HG02588 (cell line): ENCODE measurements at regions not wholly inside any gene's neighbourhood (a gene's known extent, or its start where the extent isn't known, plus 50 kb on each side); places are given as distances from the start of the nearest gene placed in this dataset.
A peak's percentile ranks its signal among the peaks of the same experiment; 100 is the strongest.
"Not testable (repeated sequence)": the region's sequence is repeated elsewhere in the genome, so short reads cannot be mapped to it uniquely, and the experiment has no call there.

ENCODE experiments used
- ATAC-seq: cut with Tn5 transposase; IDR thresholded peaks from one replicate; pipeline ENCODE4 v1.9.1; 2021; ENCODE audit warnings: mild to moderate bottlenecking, moderate library complexity; ENCODE audit not compliant: unreplicated experiment

DNA sequence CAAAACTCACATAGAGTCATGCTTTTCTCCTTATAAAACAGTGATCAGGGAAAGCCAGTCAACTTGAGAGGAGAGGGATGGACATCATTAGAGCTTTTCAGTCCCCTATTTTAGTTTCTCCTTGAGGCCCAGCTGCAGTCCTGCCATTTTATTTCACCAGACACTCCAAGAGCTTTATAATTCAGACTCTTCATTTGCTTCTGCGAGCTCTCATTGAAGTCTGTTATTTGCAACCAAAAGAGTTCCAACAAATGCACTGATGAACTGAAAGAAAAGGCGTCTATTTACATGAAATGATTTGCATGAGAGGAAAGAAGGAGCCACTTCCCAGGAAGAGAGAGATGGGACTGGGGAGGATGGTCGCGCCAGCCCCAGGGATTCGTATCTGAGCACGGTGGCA, 86.8 kb downstream of the NDUFA12 start:
- ATAC-seq = no peak

DNA sequence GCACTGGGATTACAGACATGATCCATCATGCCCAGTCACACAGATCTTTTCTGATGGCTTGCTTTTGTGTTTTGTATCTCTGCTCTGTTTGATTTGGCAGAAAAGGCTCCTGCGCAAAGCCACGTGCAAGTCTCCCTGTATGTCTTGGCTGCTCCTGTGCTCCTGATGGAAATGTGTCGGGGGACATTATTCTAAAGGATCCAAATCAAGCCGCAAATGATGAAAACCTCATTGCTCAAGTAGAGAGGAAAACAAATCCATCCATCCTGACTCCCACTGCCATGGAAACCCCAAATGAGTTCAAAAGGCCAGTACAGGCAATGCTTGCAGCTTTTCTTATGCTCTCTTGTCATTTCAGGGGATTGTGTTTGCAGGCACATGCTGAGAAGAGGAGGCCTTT, 93.8 kb downstream of the NDUFA12 start:
- no peak for ATAC-seq

DNA sequence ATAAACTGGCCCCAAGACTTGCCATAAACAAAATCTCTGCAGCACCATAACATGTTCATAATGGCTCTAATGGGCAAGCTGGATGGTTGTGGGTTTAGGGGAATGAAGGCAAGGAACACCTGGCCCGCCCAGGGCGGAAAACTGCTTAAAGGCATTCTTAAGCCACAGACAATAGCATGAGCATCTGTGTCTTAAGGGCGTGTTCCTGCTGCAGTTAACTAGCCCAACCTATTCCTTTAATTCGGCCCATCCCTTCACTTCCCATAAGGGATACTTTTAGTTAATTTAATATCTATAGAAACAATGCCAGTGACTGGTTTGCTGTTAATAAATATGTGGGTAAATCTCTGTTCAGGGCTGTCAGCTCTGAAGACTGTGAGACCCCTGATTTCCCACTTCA, 97.7 kb downstream of the NDUFA12 start:
- not testable (repeated sequence) for ATAC-seq

DNA sequence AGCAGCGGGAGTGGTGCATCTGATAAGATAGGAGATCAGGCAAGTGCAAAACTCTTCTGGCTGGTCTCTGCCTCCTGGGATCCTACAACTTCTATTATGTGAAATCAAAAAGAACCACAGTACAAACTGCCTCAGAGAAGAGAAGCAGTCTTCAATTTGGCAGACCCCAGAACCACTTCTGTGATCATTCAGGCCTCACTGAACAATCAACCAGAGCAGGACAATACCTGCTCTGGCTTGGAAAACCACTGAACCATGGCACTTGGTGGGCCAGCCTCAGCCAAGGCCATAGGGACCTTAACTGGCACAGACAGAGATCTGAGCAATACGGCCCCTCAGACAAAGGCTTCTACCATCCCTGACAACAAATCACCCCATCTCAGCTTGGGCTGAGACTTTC, 103.0 kb downstream of the NDUFA12 start:
- no peak for ATAC-seq

DNA sequence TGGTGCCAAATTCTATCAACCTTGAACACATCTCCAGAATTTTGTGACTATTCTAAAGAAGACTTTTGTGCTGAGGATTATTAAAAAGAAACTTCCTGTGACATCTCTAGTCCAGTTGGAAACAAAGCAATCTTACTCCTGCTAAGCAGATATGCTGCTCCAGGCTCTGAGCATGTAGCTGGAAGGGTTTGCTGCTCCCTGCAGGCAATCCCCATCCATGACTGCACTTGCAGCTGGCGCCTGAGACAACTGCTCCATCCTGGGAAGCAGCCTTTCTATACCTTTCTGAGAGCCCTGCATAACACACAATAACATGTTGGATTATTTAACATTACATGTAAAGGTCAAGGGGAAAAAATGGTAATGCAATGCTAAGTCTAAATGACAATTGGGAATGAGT, 105.1 kb downstream of the NDUFA12 start:
- no peak for ATAC-seq

DNA sequence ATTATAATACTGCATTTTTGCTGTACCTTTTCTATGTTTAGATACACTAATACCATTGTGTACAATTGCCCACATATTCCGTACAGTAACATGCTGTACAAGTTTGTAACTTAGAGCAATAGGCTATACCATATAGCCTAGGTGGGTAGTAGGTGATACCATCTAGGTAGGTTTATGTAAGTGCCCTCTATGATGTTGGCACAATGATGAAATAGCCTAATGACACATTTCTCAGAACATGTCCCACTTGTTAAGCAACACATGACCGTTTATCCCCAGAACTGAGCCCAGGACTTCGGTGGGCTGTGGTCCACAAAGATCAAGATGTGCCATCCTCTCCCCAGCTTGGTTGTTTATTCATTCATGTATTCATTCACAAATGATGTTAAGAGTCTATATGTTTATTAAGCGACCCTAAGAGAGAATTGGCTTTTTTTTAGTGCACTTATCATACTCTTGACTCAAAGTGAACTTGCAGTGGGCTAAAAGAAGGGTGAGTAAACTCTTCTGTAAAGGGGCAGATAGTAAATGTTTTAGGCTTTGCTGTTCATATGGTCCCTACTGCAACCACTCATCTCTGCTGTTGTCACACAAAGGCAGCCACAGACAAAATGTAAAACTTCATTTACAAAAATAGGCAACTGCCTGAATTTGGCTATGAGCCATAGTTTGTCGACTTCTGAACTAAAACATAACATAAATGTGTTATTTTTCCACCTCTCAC, 110.8 kb downstream of the NDUFA12 start:
- no peak for ATAC-seq

DNA sequence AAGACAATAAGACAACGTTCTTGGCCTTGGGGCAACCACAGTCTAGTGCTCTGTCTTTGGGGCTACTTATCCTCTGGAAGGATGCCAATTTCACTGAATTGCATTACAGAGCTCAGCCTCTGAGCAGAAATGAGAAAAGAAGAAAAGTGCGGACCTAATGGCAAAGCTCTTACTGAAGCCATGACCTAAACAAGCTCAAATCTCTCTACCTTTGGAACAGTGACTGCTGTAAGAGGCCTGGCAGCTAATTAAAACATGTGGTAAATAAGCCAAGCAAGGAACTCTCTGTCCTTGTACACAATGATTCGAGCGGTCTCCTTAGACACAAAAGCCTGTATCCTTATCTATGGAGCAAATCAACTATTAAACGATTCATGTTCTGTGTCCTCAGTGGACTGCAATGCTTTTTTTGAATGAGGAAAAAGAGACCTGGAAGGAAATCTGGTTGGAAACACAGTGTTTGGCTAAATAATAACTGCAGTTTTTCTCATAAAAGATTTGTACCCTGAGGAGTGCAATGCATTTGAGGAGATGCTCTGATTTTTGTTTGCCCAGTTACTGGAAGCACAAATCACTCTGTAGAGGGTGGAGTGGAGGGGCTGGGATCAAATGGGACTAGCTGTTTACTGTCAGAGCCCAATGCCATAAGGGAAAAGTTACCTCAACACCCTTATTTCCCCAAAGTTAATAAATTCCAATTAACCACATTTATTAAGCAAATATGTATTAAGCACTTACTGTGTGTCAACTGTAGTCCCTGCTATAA, 113.9 kb downstream of the NDUFA12 start:
- no peak for ATAC-seq

DNA sequence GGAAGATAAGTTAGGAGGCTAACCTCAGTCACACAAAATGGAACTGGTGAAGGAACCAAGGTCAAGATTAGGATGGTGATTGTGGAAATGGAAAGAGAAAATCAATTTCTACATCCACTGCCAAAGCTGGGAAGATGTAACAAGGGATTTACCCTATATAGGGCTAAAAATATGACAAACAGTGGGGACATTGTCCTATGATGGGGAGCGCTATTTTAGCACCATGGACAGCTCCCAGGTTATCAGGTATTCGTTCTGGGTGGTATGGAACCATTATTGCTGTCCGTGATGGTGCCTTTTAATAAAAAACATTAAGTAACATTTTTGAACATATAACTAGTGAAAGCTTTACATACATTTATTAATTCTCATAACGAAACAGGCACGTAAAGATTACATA, 124.0 kb downstream of the NDUFA12 start:
- ATAC-seq = no peak

DNA sequence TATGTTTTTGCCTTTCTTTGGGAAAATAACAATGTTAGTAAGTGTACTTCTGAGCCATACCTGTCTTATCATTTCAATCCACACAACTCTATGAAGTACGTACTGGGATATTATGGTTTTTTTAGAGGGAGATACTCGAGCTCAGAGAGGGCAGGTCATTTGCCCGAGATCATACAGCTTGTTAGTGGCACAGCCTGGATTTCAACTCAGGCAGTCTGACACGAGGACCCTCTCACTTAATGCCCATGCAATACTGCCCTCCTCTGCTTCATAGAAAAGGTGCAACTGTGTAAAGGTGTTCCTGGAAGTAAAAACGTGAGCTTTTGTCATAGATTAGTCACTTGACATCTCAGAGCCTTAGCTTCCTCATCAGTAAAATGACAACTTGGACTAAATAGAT, 128.0 kb downstream of the NDUFA12 start:
- ATAC-seq = no peak

DNA sequence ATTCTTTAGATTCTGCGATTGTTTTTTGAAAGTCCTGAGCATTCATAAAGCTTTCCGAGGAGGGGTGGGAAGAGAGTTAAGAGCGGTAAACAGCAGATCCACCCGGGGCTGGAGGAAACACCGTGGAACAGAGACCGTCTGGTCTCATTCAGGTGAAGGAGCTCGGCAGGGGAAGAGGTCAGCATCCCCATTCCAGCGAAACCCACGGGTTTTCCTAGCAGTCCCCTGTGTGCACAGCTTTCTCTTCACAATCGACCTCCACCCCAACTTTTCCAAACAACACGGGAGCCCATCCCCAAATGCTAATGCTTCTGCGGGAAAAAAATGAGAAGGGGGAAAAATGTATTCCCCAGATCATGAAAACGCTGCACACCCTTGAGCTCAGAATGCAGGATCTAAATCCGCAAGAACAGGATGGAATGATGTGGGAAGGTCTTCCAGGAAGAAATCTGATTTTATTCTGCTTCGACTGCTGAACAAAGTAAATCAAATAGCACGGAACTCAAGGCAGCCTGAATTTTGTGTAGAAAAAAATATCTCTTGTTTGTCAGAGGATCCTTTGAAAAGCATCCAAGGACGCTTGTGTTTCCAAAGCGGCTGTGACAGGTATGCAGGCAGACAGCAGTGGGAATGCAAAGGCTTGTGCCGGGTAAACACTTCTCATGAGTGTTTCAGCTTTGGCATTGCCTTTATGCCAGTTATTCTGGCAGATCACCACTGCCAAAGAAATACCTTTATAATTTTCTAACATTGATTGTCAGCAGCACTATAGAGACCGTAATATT, 128.8 kb downstream of the NDUFA12 start:
- ATAC-seq = no peak

DNA sequence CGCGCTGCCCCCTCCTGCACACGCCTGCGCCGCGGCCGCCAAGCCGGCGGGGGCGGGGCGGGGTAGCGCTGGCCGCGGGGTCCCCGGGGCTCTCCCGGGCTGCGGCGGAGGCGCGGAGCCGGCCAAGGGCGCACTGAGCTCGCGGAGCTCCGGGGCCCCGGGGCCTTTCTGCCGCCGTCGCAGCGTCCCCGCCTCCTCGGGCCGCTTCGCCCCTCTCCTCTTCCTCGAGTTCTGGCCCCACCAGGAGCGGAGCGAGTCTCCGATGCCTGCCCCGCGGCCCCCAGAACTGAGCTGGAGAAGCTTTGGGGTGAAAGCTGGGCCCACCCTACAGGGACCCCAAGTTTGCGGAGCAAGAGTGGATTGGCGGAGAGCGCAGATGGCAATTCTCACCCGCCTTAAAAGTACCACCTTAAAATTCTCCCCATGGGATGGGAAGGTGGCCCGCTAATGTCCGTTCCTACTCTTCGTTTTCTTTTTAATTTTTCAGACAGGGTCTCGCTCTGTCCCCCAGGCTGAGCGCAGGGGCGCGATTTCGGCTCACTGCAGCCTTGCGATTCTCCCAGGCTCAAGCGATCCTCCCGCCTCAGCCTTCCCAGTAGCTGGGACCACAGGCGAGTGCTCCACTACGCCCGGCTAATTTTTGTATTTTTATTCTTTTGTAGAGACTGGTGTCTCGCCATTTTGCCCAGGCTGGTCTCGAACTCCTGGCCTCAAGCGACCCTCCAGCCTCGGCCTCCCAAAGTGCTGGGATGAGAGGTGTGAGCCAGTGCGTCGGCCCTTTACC, 129.6 kb downstream of the NDUFA12 start:
- ATAC-seq = no peak

DNA sequence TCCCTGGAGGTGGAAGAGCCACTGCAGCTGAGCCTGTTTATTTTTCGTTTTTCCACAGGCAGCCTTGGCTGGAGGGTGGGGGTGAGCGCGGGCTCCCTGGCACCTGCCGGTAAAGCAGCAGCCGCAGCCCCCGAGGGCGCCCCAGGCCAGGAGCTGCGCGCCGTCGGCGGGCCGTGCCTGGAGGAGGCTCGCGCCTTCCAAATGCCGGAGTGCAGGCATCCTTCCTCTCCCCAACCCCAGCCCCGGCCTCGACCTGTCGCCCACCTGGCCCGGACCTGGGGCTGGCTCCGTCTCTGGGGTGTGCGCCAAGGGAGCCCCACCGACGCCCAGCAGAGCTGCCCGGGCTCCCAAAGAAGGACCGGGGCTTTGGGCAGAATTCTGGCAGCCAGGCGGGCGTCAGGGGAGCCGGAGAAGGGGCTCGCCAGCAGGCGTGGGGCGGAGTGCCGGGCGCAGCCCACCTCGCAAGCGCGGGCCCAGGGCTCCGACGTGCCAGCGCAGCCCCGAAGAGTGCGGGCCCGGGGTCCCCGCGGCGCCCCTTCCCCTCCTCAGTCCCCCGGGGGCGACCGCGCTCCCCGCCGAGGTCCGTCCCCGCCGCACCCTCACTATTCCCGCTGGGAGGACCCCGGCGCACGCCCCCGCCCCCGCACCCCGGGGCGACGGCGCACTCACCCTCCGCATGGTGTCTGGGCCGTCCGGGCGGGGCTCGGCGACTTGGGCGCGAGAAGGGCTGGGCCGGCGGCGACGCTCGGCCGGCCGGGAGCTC, 130.3 kb downstream of the NDUFA12 start:
- peak; percentile 83 for ATAC-seq

DNA sequence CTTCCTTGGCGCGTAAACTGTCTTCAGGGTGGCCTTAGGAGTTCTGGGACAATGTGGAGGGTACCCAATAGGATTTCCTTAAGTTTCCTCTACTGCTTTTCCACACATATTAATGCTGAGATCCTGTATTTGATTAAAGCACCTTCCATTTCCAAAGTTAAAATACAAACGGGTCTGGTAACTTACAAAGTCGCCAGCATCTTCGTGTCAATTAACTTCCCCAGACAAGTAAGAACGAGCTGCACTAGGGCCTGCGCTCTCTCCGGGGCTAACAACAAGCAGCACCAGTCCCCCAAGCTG, 130.9 kb downstream of the NDUFA12 start:
- no peak for ATAC-seq

DNA sequence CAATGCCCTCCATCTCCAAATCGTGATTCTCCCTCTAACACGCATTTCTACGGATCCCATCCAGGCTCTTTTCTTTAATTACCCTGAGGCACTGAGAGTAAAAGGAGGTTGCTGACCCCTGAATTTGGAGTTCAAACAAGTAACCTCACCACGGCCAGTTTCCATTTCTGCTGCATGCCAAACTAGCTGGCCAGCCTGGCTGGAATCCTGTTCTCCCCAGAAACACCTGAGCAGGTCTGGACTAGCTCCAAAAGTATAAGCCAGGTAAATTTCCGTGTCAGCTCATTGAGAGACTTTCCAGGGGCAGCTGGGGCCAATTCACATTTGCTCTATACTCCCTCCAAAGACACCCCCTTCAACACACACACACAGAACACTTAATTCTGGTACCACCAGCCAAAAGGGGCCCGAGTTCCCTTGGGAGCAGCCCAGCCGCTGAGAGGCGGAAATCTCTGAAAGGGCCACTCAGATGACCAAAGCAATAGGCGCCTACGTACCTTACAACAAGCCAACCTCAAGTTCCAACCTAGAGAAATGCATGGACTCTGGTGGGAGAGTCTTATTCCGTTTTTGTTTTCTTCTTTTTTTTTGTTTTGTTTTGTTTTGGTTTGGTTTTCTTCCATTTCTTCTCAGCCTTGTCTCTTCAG, 131.4 kb downstream of the NDUFA12 start:
- ATAC-seq = no peak

DNA sequence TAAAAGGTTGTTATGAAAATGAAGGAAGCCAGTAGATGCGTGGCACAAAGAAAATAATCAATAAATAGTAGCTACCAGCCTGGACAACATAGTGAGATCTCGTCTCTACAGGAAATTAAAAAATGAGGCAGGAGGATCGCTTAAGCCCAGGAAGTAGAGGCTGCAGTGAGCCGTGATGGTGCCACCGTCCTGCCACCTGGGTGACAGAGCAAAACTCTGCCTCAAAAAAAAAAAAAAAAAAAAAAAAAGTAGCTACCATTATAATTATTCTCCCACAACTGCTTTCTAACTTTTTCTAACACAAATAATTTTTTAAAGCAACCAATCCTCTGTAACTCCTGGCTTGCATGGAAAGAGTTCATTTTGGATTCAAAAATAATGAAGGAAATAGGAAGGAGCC, 133.0 kb downstream of the NDUFA12 start:
- ATAC-seq = no peak

DNA sequence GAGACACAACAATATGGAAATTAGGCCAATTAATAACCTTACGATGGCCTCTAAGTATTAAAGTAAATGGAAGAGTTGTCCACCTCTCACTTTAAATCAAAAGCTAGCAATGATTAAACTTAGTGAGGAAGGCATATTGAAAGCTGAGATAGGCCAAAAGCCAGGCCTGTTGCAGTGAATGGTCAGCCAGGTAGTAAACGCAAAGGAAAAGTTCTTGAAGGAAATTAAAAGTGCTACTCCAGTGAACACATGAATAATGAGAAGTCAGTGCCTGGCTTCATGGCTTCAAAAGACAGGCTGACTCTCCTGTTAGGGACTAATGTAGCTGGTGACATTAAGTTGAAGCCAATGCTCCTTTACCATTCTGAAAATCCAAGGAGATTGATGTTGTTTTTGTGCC, 135.3 kb downstream of the NDUFA12 start:
- ATAC-seq = no peak

DNA sequence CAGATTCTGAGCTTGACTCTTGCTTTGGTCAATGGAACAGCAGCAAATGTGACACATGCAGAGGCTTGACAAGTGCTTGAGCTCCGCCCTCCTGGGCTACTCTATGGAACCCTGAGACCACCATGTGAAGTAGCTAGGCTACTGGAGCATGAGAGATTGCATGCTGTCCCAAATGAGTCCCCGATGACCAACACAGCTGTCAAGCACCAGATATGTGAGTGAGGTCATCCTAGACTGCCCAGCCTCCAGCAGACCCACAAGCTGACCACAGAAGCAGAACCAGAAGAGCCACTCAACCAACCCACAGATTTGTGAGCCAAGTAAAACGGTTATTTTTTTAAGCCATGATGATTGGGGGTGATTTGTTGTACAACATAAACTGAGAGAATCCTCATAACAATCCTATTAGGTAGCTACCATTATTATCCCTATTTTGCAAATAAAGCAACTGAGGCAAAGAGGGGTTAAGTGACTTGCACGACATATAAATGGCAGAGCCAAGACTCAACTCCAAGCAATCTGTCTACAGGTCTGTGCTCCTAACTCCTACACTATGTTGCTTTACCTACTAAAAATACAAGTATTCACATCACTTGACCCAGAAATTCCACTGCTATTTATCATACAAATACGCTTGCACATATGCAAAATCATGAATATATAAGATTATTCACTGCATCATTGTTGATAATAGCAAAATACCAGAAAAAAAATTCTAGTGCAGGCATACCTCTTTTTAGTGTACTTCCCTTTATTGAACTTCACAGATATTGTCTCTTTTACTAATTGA, 136.2 kb downstream of the NDUFA12 start:
- ATAC-seq = no peak

DNA sequence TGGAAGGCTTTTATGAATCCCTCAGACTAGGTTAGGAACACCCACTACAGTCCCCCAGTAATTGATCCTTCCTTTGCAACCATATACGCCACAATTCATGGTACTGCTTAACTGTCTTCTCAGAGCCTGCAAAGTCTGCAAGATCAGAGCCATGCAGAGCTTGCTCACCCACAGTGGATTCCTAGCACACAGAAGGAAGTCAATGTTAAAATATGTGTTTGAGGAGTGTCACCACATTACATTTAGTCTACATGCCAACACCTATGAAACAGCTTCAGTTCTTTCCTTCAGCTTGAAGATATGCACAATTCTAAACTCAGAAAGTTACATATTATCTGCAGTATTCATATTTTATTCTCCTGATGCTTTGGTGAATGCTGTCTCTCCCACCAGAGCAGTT, 138.5 kb downstream of the NDUFA12 start:
- ATAC-seq = no peak

DNA sequence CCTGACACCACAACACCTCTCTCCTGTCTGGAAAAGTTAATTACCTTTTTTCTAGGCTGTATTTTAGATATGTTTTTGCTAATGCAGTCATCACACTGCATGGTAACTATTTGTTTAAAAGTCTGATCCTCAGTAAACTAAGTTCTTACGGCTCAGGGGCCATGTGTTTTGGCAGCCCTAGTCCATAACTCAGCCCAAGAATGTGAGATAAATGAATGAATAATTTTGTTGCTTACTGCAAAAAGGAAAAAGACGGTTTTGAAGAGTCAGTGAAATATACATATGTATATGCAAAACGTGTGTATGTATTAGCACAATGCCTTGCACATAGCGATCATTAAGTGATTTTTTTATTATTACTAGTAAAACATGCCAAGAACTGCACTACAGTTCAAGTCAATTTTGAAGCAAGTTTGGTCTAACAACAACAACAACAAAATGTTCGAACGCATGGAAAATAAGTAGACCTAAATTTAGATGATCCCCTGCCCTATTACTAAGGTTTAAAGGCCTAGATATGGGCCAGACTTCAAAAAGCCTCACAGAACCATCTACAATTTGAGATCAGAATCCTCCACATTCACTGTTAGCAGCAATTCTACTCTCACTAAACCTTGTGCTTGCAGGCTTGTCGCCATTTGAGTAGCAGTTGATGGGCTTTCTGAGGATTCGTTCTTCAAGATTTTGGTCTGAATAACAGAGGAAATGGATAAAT, 140.0 kb downstream of the NDUFA12 start:
- no peak for ATAC-seq
